ENCODE measurements at regions not wholly inside any gene's neighbourhood (a gene's known extent, or its start where the extent isn't known, plus 50 kb on each side); places are given as distances from the start of the nearest gene placed in this dataset.

DNA sequence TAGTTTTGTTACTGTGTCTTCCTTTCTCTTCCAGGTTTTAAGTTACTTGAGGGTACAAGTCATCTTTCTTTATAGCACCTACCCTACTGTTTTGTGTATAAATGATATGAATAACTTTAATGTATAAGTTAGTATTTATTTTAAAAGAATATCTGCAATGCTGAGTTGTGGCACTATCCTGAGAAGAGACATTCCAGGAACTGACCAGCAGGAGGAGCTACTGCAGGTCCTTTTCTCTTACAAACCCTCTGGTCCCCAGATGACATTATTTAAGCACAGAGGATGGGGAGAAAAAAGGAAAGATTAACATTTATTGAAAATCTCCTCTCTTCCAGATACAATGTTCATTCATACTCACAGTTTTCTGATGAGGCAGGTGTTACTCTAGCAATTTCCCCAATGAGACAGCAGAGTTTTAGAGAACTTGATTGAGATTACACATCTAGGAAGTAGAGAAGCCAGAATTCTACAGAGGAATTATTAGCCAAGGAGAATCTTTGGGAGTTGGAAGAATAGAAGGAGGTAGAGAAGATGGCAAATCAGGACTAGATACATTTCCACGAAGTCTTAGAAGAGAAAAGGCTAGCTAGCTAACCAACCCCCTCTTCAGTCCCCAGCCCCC is 541.2 kb upstream of the API5 start:
- H3K4me3 ChIP-seq (ENCODE audit: low read depth, low read length): no peak overlapping the region
- TF ChIP-seq, protein P1, sequence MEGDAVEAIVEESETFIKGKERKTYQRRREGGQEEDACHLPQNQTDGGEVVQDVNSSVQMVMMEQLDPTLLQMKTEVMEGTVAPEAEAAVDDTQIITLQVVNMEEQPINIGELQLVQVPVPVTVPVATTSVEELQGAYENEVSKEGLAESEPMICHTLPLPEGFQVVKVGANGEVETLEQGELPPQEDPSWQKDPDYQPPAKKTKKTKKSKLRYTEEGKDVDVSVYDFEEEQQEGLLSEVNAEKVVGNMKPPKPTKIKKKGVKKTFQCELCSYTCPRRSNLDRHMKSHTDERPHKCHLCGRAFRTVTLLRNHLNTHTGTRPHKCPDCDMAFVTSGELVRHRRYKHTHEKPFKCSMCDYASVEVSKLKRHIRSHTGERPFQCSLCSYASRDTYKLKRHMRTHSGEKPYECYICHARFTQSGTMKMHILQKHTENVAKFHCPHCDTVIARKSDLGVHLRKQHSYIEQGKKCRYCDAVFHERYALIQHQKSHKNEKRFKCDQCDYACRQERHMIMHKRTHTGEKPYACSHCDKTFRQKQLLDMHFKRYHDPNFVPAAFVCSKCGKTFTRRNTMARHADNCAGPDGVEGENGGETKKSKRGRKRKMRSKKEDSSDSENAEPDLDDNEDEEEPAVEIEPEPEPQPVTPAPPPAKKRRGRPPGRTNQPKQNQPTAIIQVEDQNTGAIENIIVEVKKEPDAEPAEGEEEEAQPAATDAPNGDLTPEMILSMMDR (conservative IDR thresholded peaks at IDR 0.05; ENCODE audit: low read depth, low read length): peak; percentile 73
- no peak for DNase-seq (ENCODE audit: low read depth)

DNA sequence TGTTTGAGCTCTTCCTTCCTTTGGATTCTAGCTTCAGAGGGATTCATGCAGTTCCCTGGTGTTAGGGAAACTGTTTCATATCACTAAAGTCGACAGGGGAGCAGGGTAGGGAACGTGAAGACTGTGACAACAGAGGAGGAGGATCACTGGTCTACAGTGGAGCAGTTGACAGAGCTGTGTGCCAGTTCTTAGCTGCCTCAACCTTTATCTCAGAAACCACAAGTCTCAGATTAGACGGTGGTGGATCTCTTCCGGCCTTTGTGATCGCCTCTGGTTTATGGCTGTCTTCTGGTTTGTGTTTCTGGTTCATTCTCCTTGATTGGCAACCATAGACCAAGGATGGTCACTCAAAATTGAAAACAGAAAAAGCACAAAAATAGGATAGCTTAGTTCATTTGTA is 538.9 kb upstream of the API5 start:
- H3K4me3 ChIP-seq (ENCODE audit: low read depth, low read length): no peak overlapping the region
- TF ChIP-seq, protein P1 (conservative IDR thresholded peaks at IDR 0.05; ENCODE audit: low read depth, low read length): no peak
- no peak for DNase-seq (ENCODE audit: low read depth)

DNA sequence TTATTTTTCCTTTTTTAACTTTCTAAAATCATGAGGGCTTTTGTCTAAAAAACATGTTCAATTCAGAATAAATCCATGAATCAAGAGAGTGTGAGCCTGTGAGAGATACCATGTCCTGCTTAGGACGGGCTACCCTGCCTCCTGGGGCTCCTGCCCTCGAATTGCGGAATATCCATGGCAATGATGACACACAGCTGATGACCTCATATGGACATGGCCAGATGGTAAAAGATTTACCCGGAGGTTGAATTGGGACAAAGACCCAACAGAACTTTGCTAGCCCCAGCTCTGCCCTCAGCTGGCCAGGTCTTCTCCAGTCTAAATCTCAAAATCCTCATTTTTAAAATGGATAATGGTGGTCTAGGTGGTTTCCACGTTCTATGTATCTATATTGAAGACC is 538.1 kb upstream of the API5 start:
- no peak overlapping the region for H3K4me3 ChIP-seq (ENCODE audit: low read depth, low read length)
- no peak for DNase-seq (ENCODE audit: low read depth)
- TF ChIP-seq, protein P1 (conservative IDR thresholded peaks at IDR 0.05; ENCODE audit: low read depth, low read length): no peak

DNA sequence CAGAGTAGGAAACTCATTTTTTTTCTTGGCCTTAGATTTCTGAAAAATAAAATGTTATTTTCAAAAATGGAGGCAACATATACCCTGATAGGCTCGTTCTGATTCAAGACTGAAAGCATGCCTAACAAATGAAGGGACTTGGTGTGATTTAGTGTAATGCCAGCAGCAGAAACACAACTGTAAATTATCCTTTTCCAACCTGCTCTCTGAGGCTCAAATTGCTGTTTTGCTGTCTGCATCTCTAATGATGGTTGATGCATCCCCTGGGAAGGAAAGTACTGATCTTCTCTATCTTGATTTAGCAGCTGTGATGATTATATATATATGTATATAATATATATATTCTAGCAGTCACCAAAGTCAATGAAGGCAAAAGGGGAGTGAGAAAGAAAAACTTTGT is 537.2 kb upstream of the API5 start:
- DNase-seq (ENCODE audit: low read depth): no peak
- TF ChIP-seq, protein P1 (conservative IDR thresholded peaks at IDR 0.05; ENCODE audit: low read depth, low read length): no peak
- H3K4me3 ChIP-seq (ENCODE audit: low read depth, low read length): no peak overlapping the region

DNA sequence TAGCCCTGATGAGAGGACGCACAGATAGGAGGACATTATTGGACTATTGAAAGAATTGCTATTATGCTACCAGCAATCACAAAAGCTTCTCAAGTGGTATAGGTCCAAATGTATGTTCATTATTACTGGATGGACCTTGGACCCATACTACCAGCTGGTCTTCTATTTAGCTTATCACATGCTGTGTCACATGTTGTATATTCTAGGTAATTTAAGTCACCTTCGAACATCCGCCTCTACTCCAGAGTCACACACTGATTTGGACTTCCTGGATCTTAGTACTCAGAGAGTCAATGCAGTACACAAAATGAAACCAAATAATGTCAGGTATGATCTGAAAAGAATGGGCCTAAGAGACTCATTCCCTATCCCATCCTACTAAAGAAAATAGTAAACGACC is 534.0 kb upstream of the API5 start:
- DNase-seq (ENCODE audit: low read depth): no peak
- TF ChIP-seq, protein P1 (conservative IDR thresholded peaks at IDR 0.05; ENCODE audit: low read depth, low read length): no peak
- no peak overlapping the region for H3K4me3 ChIP-seq (ENCODE audit: low read depth, low read length)

DNA sequence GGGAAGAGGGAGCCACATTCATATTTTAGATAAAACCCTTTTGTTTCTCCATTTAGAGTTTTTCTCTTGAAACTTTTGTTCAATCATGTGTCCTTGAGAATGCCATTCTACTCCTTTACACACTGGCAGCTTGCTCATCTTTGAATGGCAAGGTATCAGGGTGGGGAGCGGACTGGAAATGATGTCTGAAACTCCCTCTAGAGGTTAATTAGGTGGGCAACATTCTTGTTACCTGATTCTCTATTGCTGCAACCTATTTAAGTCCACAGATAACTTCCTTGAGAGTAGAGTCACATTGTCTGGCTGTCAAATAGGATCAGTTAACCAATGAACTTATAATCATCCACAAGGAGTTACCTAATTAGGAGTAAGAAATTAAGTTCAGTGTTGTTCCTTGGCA is 533.6 kb upstream of the API5 start:
- no peak for DNase-seq (ENCODE audit: low read depth)
- no peak overlapping the region for H3K4me3 ChIP-seq (ENCODE audit: low read depth, low read length)
- TF ChIP-seq, protein P1 (conservative IDR thresholded peaks at IDR 0.05; ENCODE audit: low read depth, low read length): no peak

GRCh38 chr11:42779555-42779954 is 532.2 kb upstream of the API5 start:
- TF ChIP-seq, protein P1 (conservative IDR thresholded peaks at IDR 0.05; ENCODE audit: low read depth, low read length): no peak
- no peak overlapping the region for H3K4me3 ChIP-seq (ENCODE audit: low read depth, low read length)
- no peak for DNase-seq (ENCODE audit: low read depth)
